CD8-positive, alpha-beta memory T cell (primary cell): ENCODE measurements at regions not wholly inside any gene's neighbourhood (a gene's known extent, or its start where the extent isn't known, plus 50 kb on each side); places are given as distances from the start of the nearest gene placed in this dataset.

Experiments used
- CTCF ChIA-PET: fragments of 350-600 bp; sonication (Branson Sonifier 250); formaldehyde crosslinking; loops from one replicate; lab custom pipeline; 2021; ENCODE audit warnings: antibody characterized with exemption; lab: Charles Lee
- POLR2A ChIA-PET: fragments of 350-600 bp; sonication (Branson Sonifier 250); formaldehyde crosslinking; loops from one replicate; lab custom pipeline; 2021; ENCODE audit warnings: antibody characterized with exemption; lab: Charles Lee
- DNase-seq, 5 donors: peaks; one replicate each; pipeline versions ENCODE4 v3.0.0 to v3.0.0-alpha.2; 2020 to 2022; ENCODE audit warnings: mixed read lengths in 1 of 5
- H3K27ac ChIP-seq: one replicate; pipeline ENCODE4 v1.7.0; 2013; ENCODE audit warnings: low read depth, mild to moderate bottlenecking, low read length, moderate library complexity
- H3K27me3 ChIP-seq: 2 replicates; pipeline ENCODE4 v1.7.0; 2013; ENCODE audit warnings: low read length, mild to moderate bottlenecking; ENCODE audit not compliant: insufficient read depth, poor library complexity, severe bottlenecking
- H3K36me3 ChIP-seq: 2 replicates; pipeline ENCODE4 v1.7.0; 2013; ENCODE audit warnings: mild to moderate bottlenecking, low read length, moderate library complexity; ENCODE audit not compliant: insufficient read depth
- H3K4me1 ChIP-seq: 2 replicates; pipeline ENCODE4 v1.7.0; 2013; ENCODE audit warnings: mild to moderate bottlenecking, low read length, moderate library complexity; ENCODE audit not compliant: insufficient read depth
- H3K4me3 ChIP-seq: 2 replicates; pipeline ENCODE4 v1.7.0; 2013; ENCODE audit warnings: mild to moderate bottlenecking, low read length
- H3K9me3 ChIP-seq: 2 replicates; pipeline ENCODE4 v1.7.0; 2013; ENCODE audit warnings: mild to moderate bottlenecking, low read length
- H3K27ac Mint-ChIP-seq, 8 donors: one replicate each; pipeline ENCODE4 v1.8.0; 2020 to 2021; ENCODE audit warnings: mixed read lengths in 8 of 8, mild to moderate bottlenecking in 6 of 8, inconsistent platforms in 3 of 8, moderate library complexity in 3 of 8
- H3K27me3 Mint-ChIP-seq, 2 donors: one replicate each; pipeline ENCODE4 v1.8.0; 2020 to 2021; ENCODE audit warnings: mixed read lengths in 2 of 2, mild to moderate bottlenecking in 1 of 2, moderate library complexity in 1 of 2
- H3K36me3 Mint-ChIP-seq, 3 donors: one replicate each; pipeline ENCODE4 v1.8.0; 2020 to 2021; ENCODE audit warnings: mixed read lengths in 3 of 3, inconsistent platforms in 1 of 3, mild to moderate bottlenecking in 1 of 3
- H3K4me1 Mint-ChIP-seq, 3 donors: one replicate each; pipeline ENCODE4 v1.8.0; 2020 to 2021; ENCODE audit warnings: mixed read lengths in 3 of 3, inconsistent platforms in 1 of 3, mild to moderate bottlenecking in 1 of 3
- H3K4me3 Mint-ChIP-seq, 7 donors: one replicate each; pipeline ENCODE4 v1.8.0; 2020 to 2021; ENCODE audit warnings: mixed read lengths in 7 of 7, mild to moderate bottlenecking in 6 of 7, moderate library complexity in 4 of 7, inconsistent platforms in 2 of 7
- H3K9me3 Mint-ChIP-seq, 5 donors: one replicate each; pipeline ENCODE4 v1.8.0; 2020 to 2022; ENCODE audit warnings: mixed read lengths in 5 of 5, mild to moderate bottlenecking in 3 of 5, moderate library complexity in 2 of 5, inconsistent platforms in 1 of 5

DNA sequence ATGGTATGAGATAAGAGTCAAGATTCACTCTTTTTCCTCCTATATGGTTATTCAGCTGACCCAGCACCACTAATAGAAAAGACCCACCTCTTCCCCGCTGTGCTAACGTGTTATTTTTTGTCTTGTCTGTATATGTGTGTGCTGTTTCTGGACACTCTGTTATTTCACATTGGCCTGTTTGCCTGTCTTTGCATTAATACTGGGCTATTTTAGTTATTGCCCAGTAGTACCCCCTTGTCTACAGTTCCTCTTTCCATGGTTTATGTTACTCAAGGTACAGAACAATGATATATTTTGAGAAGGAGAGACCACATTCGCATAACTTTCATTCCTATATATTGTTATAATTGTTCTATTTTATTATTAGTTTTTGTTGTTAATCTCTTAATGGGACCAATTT, 74.0 kb upstream of the SIAH1 start:
- H3K27ac ChIP-seq: no peak overlapping the region
- Mint-ChIP-seq H3K4me3 (no peak overlapping the region), H3K27me3 (peaks cover 1 to 3% of the 10 kb centered on the region in 2 donors), H3K9me3 (no peaks in the 10 kb centered on the region), H3K27ac (peak overlapping the region in 4 of 8 donors; percentile 54 to 77 (median 70)), H3K4me1 (peaks cover 9 to 21% (median 12%) of the 10 kb centered on the region in 3 donors), H3K36me3 (no peaks in the 10 kb centered on the region)
- H3K27me3 ChIP-seq: no peaks in the 10 kb centered on the region
- no peak overlapping the region for H3K4me3 ChIP-seq
- no peaks in the 10 kb centered on the region for H3K4me1 ChIP-seq
- no peaks in the 10 kb centered on the region for H3K36me3 ChIP-seq
- CTCF ChIA-PET: no interaction called here
- no peak for DNase-seq
- H3K9me3 ChIP-seq: no peaks in the 10 kb centered on the region
- POLR2A ChIA-PET: no interaction called here

DNA sequence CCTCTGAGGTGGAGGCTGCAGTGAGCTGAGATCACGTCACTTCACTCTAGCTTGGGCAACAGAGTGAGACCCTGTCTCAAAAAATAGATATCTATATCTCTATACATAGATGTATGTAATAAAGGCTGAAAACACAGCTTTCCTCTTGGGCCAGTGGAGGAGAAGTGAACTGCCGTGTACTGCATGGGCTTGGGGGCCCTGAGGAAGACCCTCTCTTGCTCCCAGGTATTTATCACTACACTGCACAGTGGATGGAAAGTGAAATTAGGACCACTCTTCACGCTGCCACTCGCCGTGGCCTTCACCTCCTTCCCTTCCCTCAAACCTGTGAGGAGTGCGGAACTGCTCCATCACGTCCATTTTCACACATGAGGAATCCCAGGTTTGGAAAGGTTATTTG, 68.8 kb upstream of the SIAH1 start:
- Histone ChIP-seq H3K36me3 (no peaks in the 10 kb centered on the region), H3K4me1 (no peaks in the 10 kb centered on the region), H3K9me3 (no peaks in the 10 kb centered on the region), H3K4me3 (no peak overlapping the region), H3K27ac (no peak overlapping the region), H3K27me3 (no peaks in the 10 kb centered on the region)
- CTCF ChIA-PET: no interaction called here
- POLR2A ChIA-PET: no interaction called here
- H3K27ac Mint-ChIP-seq: no peak overlapping the region
- DNase-seq: no peak
- H3K4me3 Mint-ChIP-seq: no peak overlapping the region
- H3K36me3 Mint-ChIP-seq: no peaks in the 10 kb centered on the region
- H3K4me1 Mint-ChIP-seq: peaks cover 8 to 16% (median 9%) of the 10 kb centered on the region in 3 donors
- peaks cover 0 to 1% of the 10 kb centered on the region in 2 donors for H3K27me3 Mint-ChIP-seq
- H3K9me3 Mint-ChIP-seq: no peaks in the 10 kb centered on the region

DNA sequence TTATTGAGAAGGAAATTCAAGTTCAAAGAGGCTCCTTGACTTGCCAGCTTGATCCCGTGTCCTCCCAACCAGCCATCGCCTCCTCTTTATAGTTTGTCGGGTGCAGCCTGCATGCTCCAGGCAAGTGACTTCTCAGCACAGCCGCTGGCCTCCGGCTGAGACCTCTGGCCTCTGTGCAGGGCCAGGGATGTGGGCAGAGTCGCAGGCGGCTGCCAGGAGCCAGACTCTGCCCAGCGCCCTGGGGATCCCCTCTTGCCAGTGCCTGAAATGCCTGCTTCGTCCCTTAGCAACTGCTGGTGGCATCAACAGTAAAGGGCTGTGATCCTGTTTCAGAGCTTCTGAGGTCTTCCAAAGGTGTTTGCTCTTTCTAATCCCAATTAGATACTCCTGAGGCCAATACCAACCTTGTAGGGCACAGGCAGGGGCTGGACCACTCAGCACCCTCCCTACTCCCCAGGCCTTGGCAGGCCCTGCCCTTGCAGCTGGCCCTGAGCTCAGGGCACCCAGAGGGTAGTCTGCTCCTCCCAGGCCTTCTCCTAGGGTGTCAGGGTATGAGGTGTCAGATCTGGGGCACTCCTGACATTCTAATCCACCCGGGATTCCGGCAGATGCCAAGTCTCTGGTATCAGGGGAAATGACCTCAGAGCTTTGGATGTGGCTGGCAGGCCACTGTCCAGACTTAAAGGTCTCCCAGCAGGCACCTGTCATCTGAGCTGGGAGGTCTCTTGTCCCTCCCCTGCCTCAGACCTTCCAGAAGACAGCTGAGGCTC, 68.0 kb upstream of the SIAH1 start:
- H3K9me3 Mint-ChIP-seq: no peaks in the 10 kb centered on the region
- POLR2A ChIA-PET: no interaction called here
- Histone ChIP-seq H3K27me3 (no peaks in the 10 kb centered on the region), H3K4me3 (no peak overlapping the region), H3K4me1 (no peaks in the 10 kb centered on the region), H3K36me3 (no peaks in the 10 kb centered on the region), H3K9me3 (no peaks in the 10 kb centered on the region), H3K27ac (no peak overlapping the region)
- H3K27me3 Mint-ChIP-seq: peaks cover 0 to 1% of the 10 kb centered on the region in 2 donors
- H3K27ac Mint-ChIP-seq: no peak overlapping the region
- H3K36me3 Mint-ChIP-seq: no peaks in the 10 kb centered on the region
- peaks cover under 1 to 8% (median 2%) of the 10 kb centered on the region in 3 donors for H3K4me1 Mint-ChIP-seq
- no peak overlapping the region for H3K4me3 Mint-ChIP-seq
- CTCF ChIA-PET: no interaction called here
- no peak for DNase-seq

DNA sequence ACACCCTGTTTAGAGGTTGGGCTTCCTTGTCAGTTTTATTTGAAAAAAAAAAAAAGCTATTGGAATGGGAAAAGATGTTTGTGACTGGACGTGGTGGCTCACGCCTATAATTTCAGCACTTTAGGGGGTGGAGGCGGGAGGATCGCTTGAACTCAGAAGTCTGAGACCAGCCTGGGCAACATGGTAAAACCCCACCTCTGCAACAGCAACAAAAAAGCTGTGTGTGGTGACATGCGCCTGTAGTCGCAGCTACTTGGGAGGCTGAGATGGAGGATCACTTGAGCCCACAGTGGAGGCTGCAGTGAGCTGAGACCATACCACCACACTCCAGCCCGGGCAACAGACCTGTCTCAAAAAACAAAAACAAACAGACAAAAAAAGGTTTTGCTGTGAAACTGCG, 66.1 kb upstream of the SIAH1 start:
- Histone ChIP-seq H3K36me3 (no peaks in the 10 kb centered on the region), H3K27me3 (no peaks in the 10 kb centered on the region), H3K9me3 (no peaks in the 10 kb centered on the region), H3K27ac (no peak overlapping the region), H3K4me3 (no peak overlapping the region), H3K4me1 (no peaks in the 10 kb centered on the region)
- Mint-ChIP-seq H3K4me3 (no peak overlapping the region), H3K4me1 (no peaks in the 10 kb centered on the region), H3K27ac (no peak overlapping the region), H3K9me3 (no peaks in the 10 kb centered on the region), H3K36me3 (no peaks in the 10 kb centered on the region), H3K27me3 (peaks cover 0 to 1% of the 10 kb centered on the region in 2 donors)
- no peak for DNase-seq
- ChIA-PET POLR2A (no interaction called here), CTCF (no interaction called here)

DNA sequence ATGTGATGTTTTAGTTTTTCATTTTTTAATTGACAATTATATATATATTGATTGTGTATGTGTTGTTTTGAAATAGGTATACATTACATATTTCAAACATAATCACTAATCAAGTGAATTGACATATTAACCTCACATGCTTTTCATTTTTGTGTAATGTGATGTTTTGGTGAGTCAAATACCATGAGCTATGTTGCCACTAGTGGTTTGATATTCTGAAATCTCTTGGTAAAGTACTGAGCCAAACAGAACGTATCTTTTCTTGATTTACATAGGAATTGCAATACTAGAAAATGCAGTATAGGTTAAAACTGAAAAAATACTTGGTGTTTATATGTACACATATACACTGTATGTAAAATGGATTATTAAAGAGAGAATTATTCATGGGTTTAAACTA, 65.2 kb upstream of the SIAH1 start:
- Mint-ChIP-seq H3K9me3 (no peaks in the 10 kb centered on the region), H3K27me3 (peaks cover 0 to 1% of the 10 kb centered on the region in 2 donors), H3K4me1 (no peaks in the 10 kb centered on the region), H3K4me3 (no peak overlapping the region), H3K36me3 (no peaks in the 10 kb centered on the region), H3K27ac (peak overlapping the region in 1 of 8 donors; percentile 65)
- Histone ChIP-seq H3K27ac (no peak overlapping the region), H3K4me1 (no peaks in the 10 kb centered on the region), H3K36me3 (no peaks in the 10 kb centered on the region), H3K9me3 (no peaks in the 10 kb centered on the region), H3K4me3 (no peak overlapping the region), H3K27me3 (no peaks in the 10 kb centered on the region)
- ChIA-PET CTCF (interaction anchor here (1.5 kb wide), 1 partner anchor 17 kb away, joined by 3 read pairs; no protein-coding TSS in a partner anchor), POLR2A (no interaction called here)
- no peak for DNase-seq

DNA sequence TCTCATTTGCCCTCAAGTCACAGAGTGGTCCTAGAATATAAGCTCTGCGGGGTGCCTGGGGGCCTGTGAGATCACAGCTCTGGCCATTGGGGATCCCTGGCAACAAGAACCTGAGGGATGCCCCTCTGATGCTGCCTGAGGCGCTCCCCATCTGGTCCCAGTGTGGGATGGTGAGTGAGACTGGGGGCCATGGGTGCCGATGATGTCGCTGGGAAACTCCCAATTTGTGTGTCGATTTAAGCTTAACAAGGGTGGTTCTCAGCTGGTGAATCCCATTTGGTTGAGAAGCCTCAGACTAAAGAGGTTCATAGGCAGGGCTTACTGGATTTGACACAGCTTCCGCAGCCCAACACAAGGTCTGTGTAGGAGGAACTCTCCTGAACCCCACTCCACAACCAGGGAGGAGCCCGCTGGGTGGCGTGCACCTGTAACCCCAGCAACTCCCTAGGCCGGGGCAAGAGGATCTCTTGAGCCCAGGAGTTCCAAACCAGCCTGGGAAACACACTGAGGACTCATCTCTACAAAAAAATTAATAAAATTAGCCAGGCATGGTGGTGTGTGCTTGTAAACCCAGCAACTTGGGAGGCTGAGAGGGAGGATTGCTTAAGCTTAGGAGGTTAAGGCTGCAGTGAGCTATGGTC, 63.7 kb upstream of the SIAH1 start:
- Mint-ChIP-seq H3K4me3 (no peak overlapping the region), H3K4me1 (no peaks in the 10 kb centered on the region), H3K36me3 (no peaks in the 10 kb centered on the region), H3K27ac (no peak overlapping the region), H3K27me3 (no peaks in the 10 kb centered on the region), H3K9me3 (no peaks in the 10 kb centered on the region)
- Histone ChIP-seq H3K36me3 (no peaks in the 10 kb centered on the region), H3K9me3 (no peaks in the 10 kb centered on the region), H3K27me3 (no peaks in the 10 kb centered on the region), H3K4me1 (no peaks in the 10 kb centered on the region), H3K27ac (no peak overlapping the region), H3K4me3 (no peak overlapping the region)
- no peak for DNase-seq
- POLR2A ChIA-PET: no interaction called here
- CTCF ChIA-PET: interaction anchor here (1.0 kb wide), 1 partner anchor 22 kb away, joined by 3 read pairs; no protein-coding TSS in a partner anchor

DNA sequence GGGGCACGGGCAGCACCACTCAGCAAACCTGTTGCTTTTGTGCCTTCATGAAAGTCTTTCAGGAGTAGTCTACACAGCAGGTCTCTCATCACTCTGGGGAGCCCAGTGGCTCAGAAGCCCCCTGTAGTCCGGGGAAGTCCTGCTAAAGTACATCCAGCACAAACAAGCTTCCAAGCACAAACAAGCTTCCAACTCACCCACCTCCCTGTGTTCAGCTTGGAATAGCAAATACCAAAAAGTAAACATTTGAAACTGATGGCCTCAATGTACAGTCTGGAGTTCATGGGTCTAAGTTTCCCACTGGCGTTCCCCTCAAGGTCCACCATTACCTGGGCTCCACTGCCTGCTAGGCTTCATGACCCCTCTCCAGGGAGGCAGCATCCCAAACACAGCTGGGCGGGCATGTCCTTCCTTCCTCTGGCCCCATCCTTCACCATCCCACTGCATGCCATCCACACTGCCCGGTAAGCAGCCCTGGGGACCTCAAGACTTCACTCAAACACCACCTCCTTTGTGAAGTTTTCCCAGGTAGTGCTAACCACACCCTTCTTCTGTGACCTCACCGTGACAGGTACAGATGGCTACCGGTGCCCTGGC, 62.8 kb upstream of the SIAH1 start:
- ChIA-PET POLR2A (no interaction called here), CTCF (interaction anchor here (1.0 kb wide), 1 partner anchor 11 kb away, joined by 3 read pairs; no protein-coding TSS in a partner anchor)
- H3K4me3 ChIP-seq: no peak overlapping the region
- H3K27ac ChIP-seq: no peak overlapping the region
- peak overlapping the region in 1 of 8 donors; percentile 66 for H3K27ac Mint-ChIP-seq
- DNase-seq: no peak
- no peaks in the 10 kb centered on the region for H3K36me3 Mint-ChIP-seq
- H3K27me3 ChIP-seq: no peaks in the 10 kb centered on the region
- H3K4me1 Mint-ChIP-seq: no peaks in the 10 kb centered on the region
- no peaks in the 10 kb centered on the region for H3K9me3 Mint-ChIP-seq
- H3K4me3 Mint-ChIP-seq: no peak overlapping the region
- no peaks in the 10 kb centered on the region for H3K9me3 ChIP-seq
- H3K27me3 Mint-ChIP-seq: peaks cover 0 to 3% of the 10 kb centered on the region in 2 donors
- no peaks in the 10 kb centered on the region for H3K4me1 ChIP-seq
- H3K36me3 ChIP-seq: no peaks in the 10 kb centered on the region

DNA sequence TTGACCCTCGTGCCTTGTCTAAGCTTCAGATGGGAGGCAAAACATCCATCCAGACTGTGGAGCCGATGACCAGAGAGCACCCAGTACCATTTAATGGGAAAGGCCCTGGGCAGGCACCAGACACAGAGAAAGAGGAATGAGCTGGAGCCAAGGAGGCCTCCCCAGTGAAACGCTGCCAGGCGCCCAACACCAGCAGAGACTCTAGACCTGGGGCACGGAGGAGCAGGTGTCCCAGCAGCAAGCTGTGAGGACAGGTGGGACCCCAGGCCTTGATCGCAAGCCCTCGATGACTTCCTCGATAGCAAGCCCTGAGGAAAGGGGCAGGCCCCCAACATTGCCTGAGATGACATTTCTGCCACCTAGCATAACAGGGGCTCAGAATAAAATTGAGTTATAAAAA, 62.2 kb upstream of the SIAH1 start:
- ChIA-PET CTCF (interaction anchor here (0.8 to 1.0 kb wide), 2 partner anchors 11 to 38 kb away, joined by 3 read pairs; no protein-coding TSS in a partner anchor), POLR2A (no interaction called here)

More for the DNA sequence above, 62.2 kb upstream of the SIAH1 start:
- Histone ChIP-seq H3K9me3 (no peaks in the 10 kb centered on the region), H3K27ac (no peak overlapping the region), H3K4me1 (no peaks in the 10 kb centered on the region), H3K36me3 (no peaks in the 10 kb centered on the region), H3K27me3 (no peaks in the 10 kb centered on the region), H3K4me3 (no peak overlapping the region)
- Mint-ChIP-seq H3K27me3 (peaks cover 0 to 5% of the 10 kb centered on the region in 2 donors), H3K27ac (no peak overlapping the region), H3K4me3 (no peak overlapping the region), H3K36me3 (no peaks in the 10 kb centered on the region), H3K9me3 (no peaks in the 10 kb centered on the region), H3K4me1 (no peaks in the 10 kb centered on the region)
- no peak for DNase-seq
